IMR-90 (cell line): ENCODE measurements at regions not wholly inside any gene's neighbourhood (a gene's known extent, or its start where the extent isn't known, plus 50 kb on each side); places are given as distances from the start of the nearest gene placed in this dataset.

ENCODE experiments used
- ATAC-seq: fragments of 200-7000 bp; cut with Tn5 transposase; 2 replicates; pipeline ENCODE4 v1.9.1; 2020; ENCODE audit warnings: low read depth, mild to moderate bottlenecking, moderate library complexity
- BruUV-seq: library from RNA; stranded (reverse); fragments of 400-500 nt; replicated peaks from 2 replicates; lab custom pipeline; 2021; lab: Mats Ljungman, UMichigan
- CTCF ChIA-PET: fragments of 300-600 bp; formaldehyde crosslinking; extraction: SDS; loops from one replicate; lab custom pipeline; 2021; ENCODE audit warnings: antibody characterized with exemption; lab: Yijun Ruan, JAX
- POLR2A ChIA-PET: fragments of 300-600 bp; sonication (Branson Sonifier 250); formaldehyde crosslinking; loops from one replicate; lab custom pipeline; 2022; ENCODE audit warnings: antibody characterized with exemption; ENCODE audit not compliant: unreplicated experiment; lab: Charles Lee
- DNase-seq: peaks from one replicate; pipeline ENCODE4 v3.0.0; 2013
- H2AFZ ChIP-seq: replicated peaks from 2 replicates; pipeline ENCODE3; 2013; ENCODE audit warnings: low read length, mild to moderate bottlenecking; ENCODE audit not compliant: poor library complexity
- H2AK5ac ChIP-seq: 2 replicates; pipeline ENCODE4 v1.6.1; 2013; ENCODE audit warnings: low read depth, low read length, inconsistent platforms
- H2AK9ac ChIP-seq: replicated peaks from 2 replicates; pipeline ENCODE3; 2013; ENCODE audit warnings: mild to moderate bottlenecking, low read depth, low read length, moderate library complexity; ENCODE audit not compliant: poor library complexity
- H2BK120ac ChIP-seq: 2 replicates; pipeline ENCODE4 v1.6.1; 2013; ENCODE audit warnings: low read depth, low read length, inconsistent platforms
- H2BK15ac ChIP-seq: 3 replicates; pipeline ENCODE4 v1.6.1; 2013; ENCODE audit warnings: low read depth, low read length, inconsistent platforms
- H2BK20ac ChIP-seq: 2 replicates; pipeline ENCODE4 v1.6.1; 2013; ENCODE audit warnings: low read depth, mild to moderate bottlenecking, inconsistent platforms, low read length, moderate library complexity
- H2BK5ac ChIP-seq: 2 replicates; pipeline ENCODE4 v1.6.1; 2013; ENCODE audit warnings: mild to moderate bottlenecking, low read depth, low read length, inconsistent platforms; ENCODE audit not compliant: poor library complexity, severe bottlenecking
- H3K14ac ChIP-seq: replicated peaks from 2 replicates; pipeline ENCODE4 v1.6.1; 2013; ENCODE audit warnings: low read depth, low read length, inconsistent platforms
- H3K18ac ChIP-seq: 2 replicates; pipeline ENCODE4 v1.6.1; 2013; ENCODE audit warnings: low read depth, low read length, control low read depth
- H3K23ac ChIP-seq: 2 replicates; pipeline ENCODE4 v1.6.1; 2013; ENCODE audit warnings: low read depth, low read length, inconsistent platforms
- H3K27ac ChIP-seq: 2 replicates; pipeline ENCODE4 v1.5.1; 2013; ENCODE audit warnings: mild to moderate bottlenecking, control low read depth, low read length; ENCODE audit not compliant: insufficient read depth
- H3K27me3 ChIP-seq: 2 replicates; pipeline ENCODE4 v1.6.1; 2013; ENCODE audit warnings: low read length; ENCODE audit not compliant: control insufficient read depth, insufficient read depth
- H3K36me3 ChIP-seq: 2 replicates; pipeline ENCODE4 v1.6.1; 2013; ENCODE audit warnings: low read length, mixed read lengths; ENCODE audit not compliant: control insufficient read depth, insufficient read depth
- H3K4ac ChIP-seq: 2 replicates; pipeline ENCODE4 v1.6.1; 2013; ENCODE audit warnings: low read depth, low read length, inconsistent platforms
- H3K4me1 ChIP-seq: 2 replicates; pipeline ENCODE4 v1.6.1; 2013; ENCODE audit warnings: low read length, mixed read lengths; ENCODE audit not compliant: control insufficient read depth, insufficient read depth
- H3K4me2 ChIP-seq: 2 replicates; pipeline ENCODE4 v1.6.1; 2013; ENCODE audit warnings: low read depth, mild to moderate bottlenecking, control low read depth, low read length, moderate library complexity
- H3K4me3 ChIP-seq: 2 replicates; pipeline ENCODE4 v1.5.1; 2013; ENCODE audit warnings: low read depth, mild to moderate bottlenecking, control low read depth, low read length, moderate library complexity; ENCODE audit not compliant: insufficient read depth
- H3K56ac ChIP-seq: 2 replicates; pipeline ENCODE4 v1.6.1; 2013; ENCODE audit warnings: low read length, inconsistent platforms; ENCODE audit not compliant: insufficient read depth; ENCODE audit errors: extremely low read depth
- H3K79me1 ChIP-seq, 2 experiments: 2 replicates each; pipeline ENCODE4 v1.6.1; 2013; ENCODE audit warnings: low read length in 2 of 2, inconsistent platforms in 1 of 2, low read depth in 1 of 2
- H3K9ac ChIP-seq: 2 replicates; pipeline ENCODE4 v1.6.1; 2013; ENCODE audit warnings: low read depth, low read length, control low read depth
- H3K9me1 ChIP-seq: 2 replicates; pipeline ENCODE4 v1.6.1; 2013; ENCODE audit warnings: low read length, inconsistent platforms; ENCODE audit not compliant: insufficient read depth
- H3K9me3 ChIP-seq: 2 replicates; pipeline ENCODE4 v1.6.1; 2013; ENCODE audit warnings: low read length; ENCODE audit not compliant: control insufficient read depth, insufficient read depth
- H4K20me1 ChIP-seq: 2 replicates; pipeline ENCODE4 v1.6.1; 2013; ENCODE audit warnings: low read length, inconsistent platforms; ENCODE audit not compliant: insufficient read depth
- H4K5ac ChIP-seq: 2 replicates; pipeline ENCODE4 v1.6.1; 2013; ENCODE audit warnings: mild to moderate bottlenecking, low read depth, low read length, control low read depth
- H4K8ac ChIP-seq, 2 experiments: 2 replicates each; pipeline ENCODE4 v1.6.1; 2013; ENCODE audit warnings: low read depth in 2 of 2, low read length in 2 of 2, control low read depth in 1 of 2, inconsistent platforms in 1 of 2
- H4K91ac ChIP-seq: 2 replicates; pipeline ENCODE4 v1.6.1; 2013; ENCODE audit warnings: low read depth, low read length, inconsistent platforms; ENCODE audit not compliant: insufficient read depth
- BHLHE40 ChIP-seq: fragments of 150-350 bp; IDR thresholded peaks from 2 replicates; pipeline ENCODE4 v1.6.1; 2016; ENCODE audit warnings: mild to moderate bottlenecking, low read depth, low read length
- CEBPB ChIP-seq: IDR thresholded peaks from 2 replicates; pipeline ENCODE4 v1.6.1; 2012; ENCODE audit warnings: low read depth, low read length, improper control_type of control experiment
- CHD1 ChIP-seq: IDR thresholded peaks from 2 replicates; pipeline ENCODE4 v1.6.1; 2012; ENCODE audit warnings: low read depth, low read length, improper control_type of control experiment
- CTCF ChIP-seq: conservative IDR thresholded peaks from 2 replicates; pipeline ENCODE4 v1.5.1; 2012; ENCODE audit warnings: mild to moderate bottlenecking, low read depth, low read length, improper control_type of control experiment
- ELK1 ChIP-seq: fragments of 150-350 bp; IDR thresholded peaks from 2 replicates; pipeline ENCODE4 v1.6.1; 2016; ENCODE audit warnings: low read depth, mild to moderate bottlenecking, low read length, moderate library complexity, borderline replicate concordance
- FOS ChIP-seq: fragments of 150-350 bp; IDR thresholded peaks from 2 replicates; pipeline ENCODE4 v1.6.1; 2016; ENCODE audit warnings: low read depth, low read length
- MAFK ChIP-seq: IDR thresholded peaks from 2 replicates; pipeline ENCODE4 v1.6.1; 2012; ENCODE audit warnings: low read depth, low read length, improper control_type of control experiment
- MAZ ChIP-seq: IDR thresholded peaks from 2 replicates; pipeline ENCODE4 v1.6.1; 2012; ENCODE audit warnings: low read depth, mild to moderate bottlenecking, low read length, improper control_type of control experiment, moderate library complexity, borderline replicate concordance
- MXI1 ChIP-seq: IDR thresholded peaks from 2 replicates; pipeline ENCODE4 v1.6.1; 2012; ENCODE audit warnings: low read depth, mild to moderate bottlenecking, low read length, moderate library complexity, borderline replicate concordance
- NFE2L2 ChIP-seq: fragments of 150-350 bp; IDR thresholded peaks from 2 replicates; pipeline ENCODE4 v1.6.1; 2016; ENCODE audit warnings: low read depth, mild to moderate bottlenecking, low read length
- POLR2A ChIP-seq: IDR thresholded peaks from 2 replicates; pipeline ENCODE4 v1.6.1; 2012; ENCODE audit warnings: mild to moderate bottlenecking, low read depth, low read length
- RAD21 ChIP-seq: IDR thresholded peaks from 2 replicates; pipeline ENCODE4 v1.6.1; 2012; ENCODE audit warnings: low read length, improper control_type of control experiment
- RCOR1 ChIP-seq: IDR thresholded peaks from 2 replicates; pipeline ENCODE4 v1.6.1; 2012; ENCODE audit warnings: mild to moderate bottlenecking, low read length, improper control_type of control experiment; ENCODE audit not compliant: insufficient replicate concordance
- RFX5 ChIP-seq: IDR thresholded peaks from 2 replicates; pipeline ENCODE4 v1.8.0; 2012; ENCODE audit warnings: low read depth, mild to moderate bottlenecking, low read length, moderate library complexity
- SMC3 ChIP-seq: fragments of 150-350 bp; IDR thresholded peaks from 2 replicates; pipeline ENCODE4 v1.6.1; 2016; ENCODE audit warnings: low read depth, mild to moderate bottlenecking, antibody characterized with exemption, low read length, moderate library complexity
- USF2 ChIP-seq: fragments of 150-350 bp; IDR thresholded peaks from 2 replicates; pipeline ENCODE4 v1.6.1; 2017; ENCODE audit warnings: mild to moderate bottlenecking, antibody characterized with exemption, low read length, low read depth
- WGBS, 2 experiments: methylation state at CpG; one replicate each; pipeline versions ENCODE4 v1.1.5 to v1.1.7; 2013; ENCODE audit warnings: missing lambda C conversion rate in 2 of 2; ENCODE audit not compliant: insufficient read length in 1 of 2; ENCODE audit errors: extremely low coverage in 2 of 2; 5-methylcytosine and 5-hydroxymethylcytosine counted together
- dilution Hi-C: fragments of 300-500 bp; cut with HindIII; formaldehyde crosslinking; loops from one replicate; pipeline ENCODE4 v1.14.3; 2018; ENCODE audit warnings: low sequenced_read_pairs; ENCODE audit not compliant: unreplicated experiment
- in situ Hi-C: fragments of 300-500 bp; cut with MboI; formaldehyde crosslinking; loops from 3 replicates; pipeline ENCODE4 v1.14.3; 2019; ENCODE audit warnings: low sequenced_read_pairs, inconsistent platforms, mixed read lengths
- intact Hi-C: fragments of 100-400 bp; cut with micrococcal nuclease; formaldehyde crosslinking; loops from 2 replicates; pipeline ENCODE4 v1.10.0; 2022

GRCh38 chr5:124872086-124872485 is 125.6 kb upstream of the ZNF608 start:
- Histone ChIP-seq H4K8ac (no peak overlapping the region), H2BK5ac (no peak overlapping the region), H3K4me3 (no peak overlapping the region), H4K91ac (no peak overlapping the region), H3K14ac (no peak overlapping the region), H2AFZ (no peak overlapping the region), H4K5ac (no peak overlapping the region), H4K20me1 (no peaks in the 10 kb centered on the region), H3K4me2 (no peak overlapping the region), H3K4ac (no peak overlapping the region), H2BK20ac (no peak overlapping the region), H3K9ac (no peak overlapping the region), H3K79me1 (no peaks in the 10 kb centered on the region), H3K9me3 (no peaks in the 10 kb centered on the region), H3K4me1 (peaks cover 2% of the 10 kb centered on the region), H3K27me3 (no peaks in the 10 kb centered on the region), H3K18ac (no peak overlapping the region), H2BK15ac (no peak overlapping the region), H2AK5ac (no peak overlapping the region), H2AK9ac (no peak overlapping the region), H3K56ac (no peak overlapping the region), H3K27ac (no peak overlapping the region), H2BK120ac (no peak overlapping the region), H3K23ac (no peak overlapping the region), H3K9me1 (no peaks in the 10 kb centered on the region), H3K36me3 (no peaks in the 10 kb centered on the region)
- in situ Hi-C loops, result no loop called here
- TF ChIP-seq CHD1, result no peak
- no peak for TF ChIP-seq MXI1
- no peak for TF ChIP-seq RAD21
- TF ChIP-seq CTCF, result no peak
- no peak for TF ChIP-seq NFE2L2
- TF ChIP-seq SMC3, result no peak
- TF ChIP-seq CEBPB, result no peak
- no peak for TF ChIP-seq RCOR1
- no peak for TF ChIP-seq POLR2A
- no peak for TF ChIP-seq ELK1
- no peak for TF ChIP-seq FOS
- no peak for TF ChIP-seq BHLHE40
- TF ChIP-seq RFX5, result no peak
- TF ChIP-seq USF2, result no peak
- TF ChIP-seq MAZ, result no peak
- no peak for TF ChIP-seq MAFK
- POLR2A ChIA-PET, result no interaction called here
- intact Hi-C loops, result no loop called here
- BruUV-seq, result no TSS peak
- dilution Hi-C loops, result no loop called here
- ATAC-seq (no peak), DNase-seq (no peak)
- CTCF ChIA-PET, result no interaction called here
- no CpG with 5 or more reads among the region's 5 CpGs for WGBS, 2 experiments
